NCI-H446 treated with DMSO at 0.1 percent for 48 hours (cell line): ENCODE measurements at regions not wholly inside any gene's neighbourhood (a gene's known extent, or its start where the extent isn't known, plus 50 kb on each side); places are given as distances from the start of the nearest gene placed in this dataset.
"Not testable (repeated sequence)": the region's sequence is repeated elsewhere in the genome, so short reads cannot be mapped to it uniquely, and the experiment has no call there.

ENCODE experiments used
- DNase-seq: peaks from one replicate; lab custom pipeline; 2025; lab: John Stamatoyannopoulos, UW

- DNase-seq: no peak
Observed at GRCh38 chr5:104594850-104595249, 1032.3 kb upstream of the NUDT12 start.

- no peak for DNase-seq
Observed at GRCh38 chr5:104576677-104577076, 1014.1 kb upstream of the NUDT12 start.

- no peak for DNase-seq
Observed at GRCh38 chr5:104573949-104574709, 1011.5 kb upstream of the NUDT12 start.

- DNase-seq: no peak
Observed at GRCh38 chr5:104569621-104570020, 1007.0 kb upstream of the NUDT12 start.

DNA sequence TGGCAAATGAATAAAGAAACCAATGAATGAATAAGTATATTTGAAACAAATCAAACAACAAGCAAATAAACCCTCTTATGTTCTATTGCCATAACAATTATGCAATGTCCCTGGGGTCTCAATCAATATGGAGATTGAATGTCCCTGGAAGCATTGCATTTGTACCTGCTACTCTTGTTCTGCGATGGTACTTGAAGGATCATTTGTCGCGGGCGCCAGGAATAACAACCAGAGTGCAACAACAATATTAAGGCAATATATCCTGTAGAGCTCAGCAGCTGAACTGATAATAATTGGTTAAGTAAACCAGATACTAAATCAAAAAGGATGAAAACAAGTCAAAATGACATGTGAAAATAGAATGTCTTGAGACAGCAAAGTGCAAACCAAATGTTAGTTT is 1001.9 kb upstream of the NUDT12 start:
- no peak for DNase-seq

DNA sequence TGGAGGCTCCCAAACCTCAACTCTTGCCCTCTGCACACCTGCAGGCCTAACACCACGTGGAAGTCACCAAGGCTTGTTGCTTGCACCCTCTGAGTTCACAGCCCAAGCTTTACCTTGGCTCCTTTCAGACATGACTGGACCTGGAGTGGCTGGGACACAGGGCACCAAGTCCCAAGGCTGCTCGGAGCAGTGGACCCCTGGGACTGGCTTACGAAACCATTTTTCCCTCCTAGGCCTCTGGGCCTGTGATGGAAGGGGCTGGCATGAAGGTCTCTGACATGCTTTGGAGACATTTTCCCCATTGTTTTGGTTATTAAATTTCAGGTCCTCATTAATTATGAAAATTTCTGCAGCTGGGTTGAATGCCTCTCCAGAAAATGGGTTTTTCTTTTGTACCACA is 994.4 kb upstream of the NUDT12 start:
- no peak for DNase-seq

DNA sequence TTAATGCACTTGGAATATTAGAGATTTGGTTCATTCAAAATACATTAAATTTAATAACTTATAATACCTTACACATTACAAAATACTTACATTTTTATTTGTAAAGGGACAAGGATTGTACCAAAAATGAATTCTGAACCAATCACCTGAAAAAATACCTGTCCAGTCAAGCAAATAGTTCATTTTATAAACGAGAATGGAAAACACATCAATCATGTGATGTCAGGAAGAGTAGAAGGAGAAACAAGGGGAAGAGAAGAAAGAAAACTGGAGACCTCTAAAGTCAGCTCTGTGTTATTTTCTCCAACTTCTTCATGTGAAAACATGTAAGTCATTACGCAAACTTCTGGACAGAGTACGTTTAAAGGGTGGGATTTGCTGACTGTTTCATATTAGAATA is 989.0 kb upstream of the NUDT12 start:
- no peak for DNase-seq

DNA sequence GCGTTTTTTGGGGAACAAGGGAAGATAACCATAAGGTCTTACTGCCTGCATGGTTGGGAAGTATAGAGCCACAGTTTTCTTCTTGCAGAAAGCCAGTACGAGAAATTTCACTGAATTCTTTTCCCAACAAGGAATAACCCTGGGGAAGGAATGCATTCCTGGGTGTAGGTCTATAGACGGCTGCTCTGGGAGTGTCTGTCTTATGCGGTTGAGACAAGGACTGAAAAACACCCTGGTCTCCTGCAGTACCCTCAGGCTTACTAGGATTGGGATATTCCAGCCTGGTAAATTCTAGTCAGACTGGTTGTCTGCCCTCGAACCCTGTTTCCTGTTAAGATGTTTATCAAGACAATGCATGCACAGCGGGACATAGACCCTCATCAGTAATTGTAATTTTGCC is 984.3 kb upstream of the NUDT12 start:
- DNase-seq: not testable (repeated sequence)

DNA sequence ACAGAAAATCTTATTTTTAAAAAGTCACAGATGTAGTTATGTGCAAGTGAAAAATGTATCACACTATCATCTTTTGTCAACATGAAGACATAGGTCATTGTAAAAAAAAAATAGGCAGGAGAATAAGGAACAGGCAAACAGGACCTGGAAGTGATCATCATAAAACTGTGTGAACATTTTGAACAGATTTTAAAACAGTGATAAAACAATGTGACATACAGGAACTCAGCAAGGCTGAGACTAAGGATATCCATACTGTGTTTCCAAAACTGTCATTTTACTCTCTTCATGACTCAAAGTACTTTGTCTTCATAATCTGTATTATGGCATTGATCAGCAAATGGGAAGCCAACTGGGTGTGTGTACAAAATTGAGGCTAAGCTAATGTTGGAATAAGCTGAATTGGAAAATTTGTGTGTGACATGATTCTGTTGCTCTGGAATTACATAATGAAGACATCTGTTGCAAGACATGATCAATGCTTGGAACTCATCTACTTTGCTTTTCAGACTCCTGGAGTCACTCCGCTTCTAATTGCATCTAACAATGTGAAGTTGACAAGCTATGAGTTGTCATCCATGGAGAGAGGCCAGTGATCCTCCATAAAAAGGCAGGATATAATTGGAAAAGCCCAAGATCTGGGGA is 978.7 kb upstream of the NUDT12 start:
- DNase-seq: peak; percentile 71

- DNase-seq: peak; percentile 85
Observed at GRCh38 chr5:104540448-104540847, 977.9 kb upstream of the NUDT12 start.

DNA sequence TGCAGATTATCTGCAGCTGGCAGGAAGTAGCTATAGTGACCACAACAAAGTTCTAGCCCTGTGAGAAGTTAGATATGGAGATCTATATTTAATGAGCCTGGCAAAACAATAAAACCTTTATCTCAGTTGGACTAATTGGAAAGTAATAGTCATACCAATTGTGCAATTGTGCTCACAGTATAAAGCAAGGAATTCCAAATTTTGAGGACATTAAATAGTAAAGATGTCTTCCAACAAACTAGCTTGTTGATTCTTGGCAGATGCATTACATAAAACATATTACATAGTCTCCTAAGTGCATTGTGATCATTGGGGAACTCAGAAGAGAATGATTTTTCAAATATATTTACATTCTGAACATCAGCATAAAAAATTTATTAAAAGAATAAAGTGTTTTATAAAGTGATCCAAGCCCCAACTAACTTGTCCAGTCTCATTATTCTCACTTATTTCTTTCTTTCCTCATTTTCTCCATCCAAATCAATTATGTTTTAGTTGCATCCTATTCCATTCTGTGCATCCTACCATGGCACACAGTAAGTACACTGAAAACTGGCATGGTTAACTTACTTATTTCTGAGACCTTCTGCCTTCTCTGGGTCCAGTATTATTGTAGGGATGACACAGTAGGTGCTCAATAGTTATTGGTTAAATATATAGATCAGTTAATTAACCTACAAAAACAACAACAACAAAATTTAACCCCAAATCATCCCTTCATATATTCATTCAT is 977.2 kb upstream of the NUDT12 start:
- DNase-seq: no peak

GRCh38 chr5:104538734-104539133 is 976.1 kb upstream of the NUDT12 start:
- no peak for DNase-seq

GRCh38 chr5:104533498-104533897 is 970.9 kb upstream of the NUDT12 start:
- DNase-seq: no peak

GRCh38 chr5:104526866-104527265 is 964.3 kb upstream of the NUDT12 start:
- no peak for DNase-seq

- no peak for DNase-seq
Observed at GRCh38 chr5:104513640-104514072, 951.1 kb upstream of the NUDT12 start.

GRCh38 chr5:104513121-104513602 is 950.6 kb upstream of the NUDT12 start:
- no peak for DNase-seq

DNA sequence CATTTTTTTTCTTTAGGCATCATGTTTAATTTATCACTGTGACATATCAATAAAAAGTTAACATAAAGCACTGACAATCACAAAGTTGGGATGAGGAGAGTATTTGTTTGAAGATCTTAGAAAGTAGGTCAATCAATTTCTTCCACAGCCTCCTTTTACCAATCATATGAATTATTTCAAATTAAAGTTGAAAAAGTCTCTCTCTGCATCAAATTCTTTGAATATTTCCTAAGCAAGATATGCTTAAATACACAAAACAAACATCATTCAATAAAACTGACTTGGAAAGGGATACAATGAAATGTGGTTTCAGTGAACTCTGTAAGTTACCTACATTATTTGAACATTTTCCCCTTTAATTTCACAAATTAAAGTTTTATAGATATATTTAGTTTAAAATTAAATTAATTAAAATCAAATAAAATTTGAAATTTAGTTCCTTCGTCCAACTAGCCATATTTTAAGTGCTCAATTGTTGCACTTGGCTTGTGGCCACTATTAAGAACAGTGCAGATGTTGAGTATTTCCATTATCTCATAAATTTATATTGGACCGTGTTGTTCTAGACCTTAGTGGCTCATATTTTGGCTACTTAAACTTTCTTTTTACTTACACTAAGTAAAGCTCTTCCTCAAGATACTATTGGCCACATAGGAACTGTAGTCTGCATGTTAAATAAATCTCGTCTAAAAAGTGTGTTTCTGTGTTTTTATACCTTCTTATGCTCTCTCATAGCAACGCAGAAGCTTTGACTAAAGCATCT is 949.7 kb upstream of the NUDT12 start:
- no peak for DNase-seq

DNA sequence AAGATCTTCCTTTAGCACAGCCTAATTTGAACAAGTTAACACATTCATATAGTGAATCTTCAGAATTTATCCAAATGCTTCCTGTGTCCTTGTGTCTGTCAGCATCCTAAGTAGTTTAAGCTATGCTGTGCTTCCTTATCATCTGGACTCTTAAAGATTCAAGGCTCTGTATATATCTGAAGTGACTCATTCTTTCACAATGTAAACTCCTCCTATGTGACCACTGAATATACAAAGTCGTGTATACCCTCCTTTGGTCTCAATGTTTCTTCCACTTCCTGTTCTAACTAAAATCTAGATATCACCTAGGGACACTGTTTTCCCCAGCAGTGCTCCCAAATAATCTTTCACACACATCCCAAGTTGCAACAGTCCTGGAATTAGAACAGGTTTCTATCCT is 935.7 kb upstream of the NUDT12 start:
- no peak for DNase-seq

DNA sequence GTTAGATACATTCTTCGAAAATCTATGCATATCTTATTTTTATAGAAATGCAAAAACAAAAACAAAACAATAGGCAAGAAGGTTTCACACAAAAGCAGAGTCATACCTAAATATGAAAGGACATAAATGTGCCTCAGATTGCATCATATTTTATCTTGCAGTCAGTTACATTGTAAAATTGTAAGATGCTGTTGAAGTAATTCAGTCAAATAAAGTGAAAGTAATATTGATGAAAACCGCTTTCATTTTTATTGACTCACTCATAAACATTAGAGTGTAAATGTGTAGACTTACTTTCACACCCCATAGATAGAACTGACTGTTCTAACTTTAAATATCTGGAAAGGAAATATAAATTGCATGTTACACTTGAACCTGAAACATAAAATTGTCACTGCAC is 931.5 kb upstream of the NUDT12 start:
- DNase-seq: no peak

DNA sequence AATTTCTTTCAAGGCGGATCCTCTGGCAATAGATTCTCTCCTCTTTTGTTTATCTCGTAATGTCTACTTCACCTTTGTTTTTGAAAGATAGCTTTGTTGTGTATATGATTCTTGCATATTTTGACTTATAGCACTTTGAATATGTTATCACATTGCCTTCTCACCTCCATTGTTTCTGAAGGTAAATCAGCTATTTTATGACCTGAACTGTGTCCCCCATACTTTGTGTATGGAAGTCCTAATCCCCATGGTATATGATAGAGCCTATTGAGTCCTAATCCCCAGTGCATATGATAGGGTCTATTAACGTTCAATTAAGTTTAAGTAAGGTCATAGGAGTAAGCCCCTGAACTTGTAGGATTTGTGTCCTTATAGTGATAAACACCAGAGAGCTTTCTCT is 910.2 kb upstream of the NUDT12 start:
- no peak for DNase-seq

DNA sequence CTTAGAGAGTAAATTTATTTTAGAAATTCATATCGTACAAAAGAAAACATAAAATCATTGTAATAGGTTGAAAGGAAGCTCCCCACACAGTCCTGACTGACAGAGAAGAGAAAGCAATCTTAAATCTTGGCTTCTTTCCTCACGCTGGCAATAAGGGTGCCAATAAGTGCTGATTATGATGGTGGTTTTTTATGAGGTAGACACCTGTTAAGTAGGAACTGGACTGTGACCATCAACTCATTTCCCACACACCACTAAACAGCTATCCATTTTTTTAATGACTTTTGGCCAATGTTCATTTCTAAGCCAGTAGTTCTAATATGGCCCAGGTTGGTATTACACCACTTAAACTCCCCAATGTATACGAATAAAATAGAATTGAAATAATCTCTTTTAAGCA is 893.5 kb upstream of the NUDT12 start:
- DNase-seq: peak; percentile 94

GRCh38 chr5:104452550-104452949 is 890.0 kb upstream of the NUDT12 start:
- DNase-seq: no peak
